Endothelial cell of umbilical vein (primary cell): ENCODE measurements at regions not wholly inside any gene's neighbourhood (a gene's known extent, or its start where the extent isn't known, plus 50 kb on each side); places are given as distances from the start of the nearest gene placed in this dataset.

Experiments
- BruUV-seq: library from RNA; stranded (reverse); fragments of 400-500 nt; replicated peaks from 2 replicates; lab custom pipeline; 2021; lab: Mats Ljungman, UMichigan
- CTCF ChIA-PET: fragments of 300-600, 350-600 bp; sonication (Branson Sonifier 250); formaldehyde crosslinking; loops from one replicate; lab custom pipeline; 2021; ENCODE audit warnings: antibody characterized with exemption, inconsistent platforms; lab: Charles Lee
- POLR2A ChIA-PET: fragments of 300-600, 350-600 bp; sonication (Branson Sonifier 250); formaldehyde crosslinking; loops from one replicate; lab custom pipeline; 2021; ENCODE audit warnings: antibody characterized with exemption, inconsistent platforms; lab: Charles Lee
- DNase-seq: peaks from one replicate; pipeline ENCODE4 v3.0.0-alpha.2; 2011; ENCODE audit warnings: low read depth, low spot score
- FAIRE-seq: peaks from 2 replicates; lab custom pipeline; 2011; peaks lifted over from hg19 to GRCh38; lab: Jason Lieb, UNC
- H2AFZ ChIP-seq: 2 replicates; pipeline ENCODE4 v1.6.0; 2012; ENCODE audit warnings: low read depth, low read length, control low read depth, inconsistent platforms
- H3K27ac ChIP-seq: 2 replicates; pipeline ENCODE4 v1.5.1; 2011; ENCODE audit warnings: low read depth, mild to moderate bottlenecking, control low read depth, low read length, moderate library complexity; ENCODE audit not compliant: insufficient read depth
- H3K27me3 ChIP-seq, 2 experiments: 2 replicates each; pipeline versions ENCODE4 v1.6.0 to v1.6.1; 2011; ENCODE audit warnings: low read length in 2 of 2, mixed read lengths in 1 of 2; ENCODE audit not compliant: control insufficient read depth in 2 of 2, insufficient read depth in 2 of 2
- H3K36me3 ChIP-seq, 2 experiments: 2 replicates in 1 of 2; 3 replicates in 1 of 2; pipeline ENCODE4 v1.5.1; 2011; ENCODE audit warnings: low read length in 2 of 2, mild to moderate bottlenecking in 1 of 2, moderate library complexity in 1 of 2; ENCODE audit not compliant: control insufficient read depth in 2 of 2, insufficient read depth in 2 of 2; ENCODE audit errors: extremely low read depth in 1 of 2
- H3K4me1 ChIP-seq: 3 replicates; pipeline ENCODE4 v1.5.1; 2011; ENCODE audit warnings: mild to moderate bottlenecking, low read length; ENCODE audit not compliant: control insufficient read depth, insufficient read depth; ENCODE audit errors: extremely low read depth
- H3K4me2 ChIP-seq: 2 replicates; pipeline ENCODE4 v1.6.1; 2011; ENCODE audit warnings: low read length, control low read depth, mixed read lengths; ENCODE audit not compliant: insufficient read depth
- H3K4me3 ChIP-seq, 3 experiments: fragments of 200-600 bp in 1 of 3; sonication (generic), shearing (Covaris generic) in 1 of 3; replicated peaks in 1 of 3; 2 replicates each; pipeline ENCODE4 v1.5.1; 2011 to 2016; ENCODE audit warnings: control low read depth in 3 of 3, low read length in 3 of 3, mild to moderate bottlenecking in 2 of 3, inconsistent platforms in 1 of 3, low read depth in 1 of 3, moderate library complexity in 1 of 3; ENCODE audit not compliant: insufficient read depth in 1 of 3
- H3K79me2 ChIP-seq: 2 replicates; pipeline ENCODE4 v1.6.0; 2012; ENCODE audit warnings: low read length, inconsistent platforms; ENCODE audit not compliant: control insufficient read depth, insufficient read depth
- H3K9ac ChIP-seq: replicated peaks from 2 replicates; pipeline ENCODE3; 2011; ENCODE audit warnings: low read length, control low read depth; ENCODE audit not compliant: insufficient read depth; ENCODE audit errors: extremely low read depth
- H3K9me1 ChIP-seq: replicated peaks from 3 replicates; pipeline ENCODE4 v1.6.0; 2011; ENCODE audit warnings: mild to moderate bottlenecking, low read length; ENCODE audit not compliant: control insufficient read depth, insufficient read depth; ENCODE audit errors: extremely low read depth
- H3K9me3 ChIP-seq: replicated peaks from 2 replicates; pipeline ENCODE4 v1.5.1; 2012; ENCODE audit warnings: low read length, inconsistent platforms; ENCODE audit not compliant: control insufficient read depth, insufficient read depth
- H4K20me1 ChIP-seq: replicated peaks from 2 replicates; pipeline ENCODE3; 2011; ENCODE audit warnings: mild to moderate bottlenecking, low read length; ENCODE audit not compliant: control insufficient read depth, insufficient read depth; ENCODE audit errors: extremely low read depth
- CTCF ChIP-seq, 2 donors: IDR thresholded peaks; 1 replicate in 1 of 2; 2 replicates in 1 of 2; pipeline ENCODE4 v1.5.1; 2011; ENCODE audit warnings: low read length in 2 of 2, mild to moderate bottlenecking in 2 of 2, moderate library complexity in 2 of 2, control low read depth in 1 of 2, inconsistent platforms in 1 of 2, low read depth in 1 of 2; ENCODE audit not compliant: insufficient read depth in 1 of 2; ENCODE audit errors: extremely low read depth in 1 of 2
- EZH2 ChIP-seq: IDR thresholded peaks from 2 replicates; pipeline ENCODE4 v1.6.1; 2012; ENCODE audit warnings: borderline replicate concordance, low read depth, mild to moderate bottlenecking, moderate library complexity, low read length, inconsistent platforms; ENCODE audit not compliant: severe bottlenecking
- FOS ChIP-seq: IDR thresholded peaks from 2 replicates; pipeline ENCODE4 v1.6.1; 2011; ENCODE audit warnings: mild to moderate bottlenecking, low read length, moderate library complexity, borderline replicate concordance; ENCODE audit not compliant: insufficient read depth
- GATA2 ChIP-seq: IDR thresholded peaks from 2 replicates; pipeline ENCODE4 v1.7.0; 2011; ENCODE audit warnings: low read depth, mild to moderate bottlenecking, moderate library complexity, mixed read lengths, low read length; ENCODE audit not compliant: insufficient read length, insufficient read depth
- JUN ChIP-seq: IDR thresholded peaks from 2 replicates; pipeline ENCODE4 v1.6.1; 2011; ENCODE audit warnings: borderline replicate concordance, low read depth; ENCODE audit not compliant: insufficient read length, insufficient read depth
- MAX ChIP-seq: IDR thresholded peaks from 2 replicates; pipeline ENCODE4 v1.6.1; 2011; ENCODE audit not compliant: insufficient read depth, insufficient read length
- MYC ChIP-seq: IDR thresholded peaks from one replicate; pipeline ENCODE4 v1.6.1; 2011; ENCODE audit warnings: mild to moderate bottlenecking, low read depth, low read length
- POLR2A ChIP-seq: IDR thresholded peaks from 2 replicates; pipeline ENCODE4 v1.6.1; 2012; ENCODE audit warnings: low read depth, mild to moderate bottlenecking, control low read depth, low read length
- POLR2AphosphoS5 ChIP-seq: IDR thresholded peaks from 2 replicates; pipeline ENCODE4 v1.6.1; 2012; ENCODE audit warnings: low read depth, mild to moderate bottlenecking, control low read depth, low read length, moderate library complexity; ENCODE audit not compliant: insufficient read depth
- dilution Hi-C: fragments of 300-500 bp; cut with MboI; formaldehyde crosslinking; loops from one replicate; pipeline ENCODE4 v1.15.0; 2019; ENCODE audit warnings: low sequenced_read_pairs; ENCODE audit not compliant: extremely low pct_ligation_motif_present
- intact Hi-C: fragments of 100-400 bp; cut with micrococcal nuclease; formaldehyde crosslinking; loops from one replicate; pipeline ENCODE4 v1.10.0; 2022

- ChIA-PET POLR2A (no interaction called here), CTCF (no interaction called here)
- Histone ChIP-seq H3K4me2 (no peak overlapping the region), H3K79me2 (no peaks in the 10 kb centered on the region), H3K4me1 (no peaks in the 10 kb centered on the region), H3K27ac (no peak overlapping the region), H2AFZ (no peak overlapping the region), H3K36me3 (no peaks in the 10 kb centered on the region), H3K9ac (no peak overlapping the region), H3K27me3 (no peaks in the 10 kb centered on the region), H4K20me1 (no peaks in the 10 kb centered on the region), H3K9me1 (no peaks in the 10 kb centered on the region), H3K4me3 (no peak overlapping the region), H3K9me3 (no peaks in the 10 kb centered on the region)
- BruUV-seq, result no TSS peak
- FAIRE-seq, result no peak
- intact Hi-C loops (no loop called here), dilution Hi-C loops (no loop called here)
- TF ChIP-seq JUN (no peak), FOS (no peak), EZH2 (no peak), CTCF (IDR thresholded peaks at IDR 0.05; ENCODE audit: extremely low read depth in 1 of 2, insufficient read depth in 1 of 2, low read depth in 1 of 2, low read length in 2 of 2) (no peak), MYC (no peak), MAX (no peak), POLR2A (no peak), POLR2AphosphoS5 (no peak), GATA2 (no peak)
- DNase-seq, result no peak
These were observed 197.0 kb upstream of the SLITRK2 start for GRCh38 chrX:145620666-145621065.
